ENCODE measurements at regions not wholly inside any gene's neighbourhood (a gene's known extent, or its start where the extent isn't known, plus 50 kb on each side); places are given as distances from the start of the nearest gene placed in this dataset.

GRCh38 chr12:34257093-34257492 lies 234.8 kb downstream of the ALG10 start:
- no peak for TF ChIP-seq CTCF (IDR thresholded peaks at IDR 0.05)
- TF ChIP-seq POLR2A (IDR thresholded peaks at IDR 0.05), result no peak

Data from body of pancreas (tissue), 4 donors.